ENCODE measurements at regions not wholly inside any gene's neighbourhood (a gene's known extent, or its start where the extent isn't known, plus 50 kb on each side); places are given as distances from the start of the nearest gene placed in this dataset.

- TF ChIP-seq, protein P1, sequence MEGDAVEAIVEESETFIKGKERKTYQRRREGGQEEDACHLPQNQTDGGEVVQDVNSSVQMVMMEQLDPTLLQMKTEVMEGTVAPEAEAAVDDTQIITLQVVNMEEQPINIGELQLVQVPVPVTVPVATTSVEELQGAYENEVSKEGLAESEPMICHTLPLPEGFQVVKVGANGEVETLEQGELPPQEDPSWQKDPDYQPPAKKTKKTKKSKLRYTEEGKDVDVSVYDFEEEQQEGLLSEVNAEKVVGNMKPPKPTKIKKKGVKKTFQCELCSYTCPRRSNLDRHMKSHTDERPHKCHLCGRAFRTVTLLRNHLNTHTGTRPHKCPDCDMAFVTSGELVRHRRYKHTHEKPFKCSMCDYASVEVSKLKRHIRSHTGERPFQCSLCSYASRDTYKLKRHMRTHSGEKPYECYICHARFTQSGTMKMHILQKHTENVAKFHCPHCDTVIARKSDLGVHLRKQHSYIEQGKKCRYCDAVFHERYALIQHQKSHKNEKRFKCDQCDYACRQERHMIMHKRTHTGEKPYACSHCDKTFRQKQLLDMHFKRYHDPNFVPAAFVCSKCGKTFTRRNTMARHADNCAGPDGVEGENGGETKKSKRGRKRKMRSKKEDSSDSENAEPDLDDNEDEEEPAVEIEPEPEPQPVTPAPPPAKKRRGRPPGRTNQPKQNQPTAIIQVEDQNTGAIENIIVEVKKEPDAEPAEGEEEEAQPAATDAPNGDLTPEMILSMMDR (IDR thresholded peaks at IDR 0.05; ENCODE audit: control extremely low read depth, extremely low read depth, low read depth, missing control alignments) = no peak
- DNase-seq (ENCODE audit: extremely low spot score) = no peak
- ChIA-PET POLR2A (no interaction called here), CTCF (interaction anchor here (2.1 kb wide), 1 partner anchor 10 kb away, joined by 6 read pairs; no protein-coding TSS in a partner anchor)
These were observed 297.4 kb upstream of the NEBL start for GRCh38 chr10:21194510-21194993.

DNA sequence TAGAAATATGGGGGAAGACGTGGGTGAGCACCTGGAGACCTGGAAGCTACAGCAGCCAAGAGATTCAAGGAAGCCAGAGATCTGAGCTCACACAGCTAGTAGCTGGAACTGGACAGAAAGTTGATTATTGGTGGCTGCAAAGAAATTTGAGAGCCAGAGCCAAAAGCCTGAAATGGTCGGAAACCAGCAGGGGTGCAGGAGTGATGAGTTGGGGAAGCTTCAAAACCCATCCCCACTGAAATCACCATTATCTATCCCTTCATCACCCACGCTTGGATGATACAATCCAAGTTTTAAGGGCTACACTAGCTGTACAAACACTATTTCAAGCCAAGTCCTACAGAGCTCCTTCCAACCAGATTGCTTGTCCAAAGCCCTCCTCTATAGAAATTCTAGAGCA is 296.1 kb upstream of the NEBL start:
- TF ChIP-seq, protein P1 (IDR thresholded peaks at IDR 0.05; ENCODE audit: control extremely low read depth, extremely low read depth, low read depth, missing control alignments) = no peak
- ChIA-PET CTCF (interaction anchor here (0.7 to 2.1 kb wide), 2 partner anchors 11 to 40 kb away, joined by 3 to 6 read pairs; no protein-coding TSS in a partner anchor), POLR2A (no interaction called here)
- DNase-seq (ENCODE audit: extremely low spot score) = no peak

DNA sequence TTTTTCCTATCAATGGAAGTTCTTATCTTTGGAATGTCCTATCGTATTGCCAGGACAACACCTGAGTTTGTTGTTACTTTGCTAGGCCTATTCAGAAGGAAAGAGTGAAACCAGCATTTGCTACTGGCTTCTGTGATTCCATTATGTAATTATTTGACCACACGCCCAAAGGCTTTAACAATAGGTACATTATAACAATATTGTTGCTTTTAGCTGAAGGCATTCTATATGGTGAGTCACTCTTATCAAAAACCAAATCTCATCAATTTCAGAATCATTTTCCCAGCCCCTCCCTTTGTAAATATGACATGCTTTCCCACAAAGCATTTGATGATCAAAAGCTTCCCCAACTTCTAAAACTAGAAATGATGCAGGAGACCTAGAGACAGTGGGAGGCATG is 294.4 kb upstream of the NEBL start:
- TF ChIP-seq, protein P1 (IDR thresholded peaks at IDR 0.05; ENCODE audit: control extremely low read depth, extremely low read depth, low read depth, missing control alignments) = no peak
- ChIA-PET CTCF (no interaction called here), POLR2A (no interaction called here)
- no peak for DNase-seq (ENCODE audit: extremely low spot score)

GRCh38 chr10:21184984-21185383 is 287.9 kb upstream of the NEBL start:
- no peak for DNase-seq (ENCODE audit: extremely low spot score)
- ChIA-PET CTCF (interaction anchor here (1.7 kb wide), 1 partner anchor 15 kb away, joined by 3 read pairs; no protein-coding TSS in a partner anchor), POLR2A (no interaction called here)
- TF ChIP-seq, protein P1 (IDR thresholded peaks at IDR 0.05; ENCODE audit: control extremely low read depth, extremely low read depth, low read depth, missing control alignments) = no peak

DNA sequence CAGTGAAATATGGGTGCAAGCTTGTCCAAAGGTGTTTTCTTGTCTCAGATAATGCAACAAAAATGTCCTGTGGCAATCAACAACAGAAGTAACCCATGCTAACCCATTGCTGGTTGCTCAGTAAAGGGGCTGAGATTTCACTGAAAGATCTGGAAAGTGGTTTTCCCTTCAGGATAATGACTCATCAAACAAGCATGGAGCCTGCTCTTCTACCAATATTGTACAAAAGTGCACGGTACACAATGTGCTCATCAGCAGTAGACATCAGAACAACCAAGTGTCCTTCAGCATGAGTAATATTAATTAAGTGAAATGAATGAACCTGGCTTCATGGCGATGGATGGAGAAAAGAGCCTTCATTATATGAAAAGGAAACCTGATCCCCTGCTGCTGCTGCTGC is 287.1 kb upstream of the NEBL start:
- no peak for DNase-seq (ENCODE audit: extremely low spot score)
- TF ChIP-seq, protein P1 (IDR thresholded peaks at IDR 0.05; ENCODE audit: control extremely low read depth, extremely low read depth, low read depth, missing control alignments) = no peak
- ChIA-PET CTCF (no interaction called here), POLR2A (no interaction called here)

DNA sequence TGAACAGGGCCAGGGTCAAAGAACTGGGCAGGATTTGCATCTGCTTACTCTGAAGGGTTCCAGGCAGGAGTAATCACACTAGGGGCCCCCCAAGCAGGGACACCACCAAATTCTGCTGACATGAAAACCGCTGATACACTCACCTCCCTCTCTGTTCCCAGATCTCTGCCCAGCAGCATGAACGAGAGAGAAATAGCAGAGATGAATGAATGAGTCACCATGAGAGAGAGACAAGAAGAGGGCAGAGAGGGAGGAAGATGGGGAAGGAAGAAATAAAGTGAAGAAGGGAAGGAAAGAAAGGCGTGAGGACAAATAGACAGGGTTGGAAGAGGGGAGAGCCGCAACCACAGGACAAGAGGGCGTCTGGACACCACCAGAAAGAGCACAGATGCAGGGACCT is 285.9 kb upstream of the NEBL start:
- TF ChIP-seq, protein P1 (IDR thresholded peaks at IDR 0.05; ENCODE audit: control extremely low read depth, extremely low read depth, low read depth, missing control alignments) = no peak
- DNase-seq (ENCODE audit: extremely low spot score) = no peak
- ChIA-PET POLR2A (no interaction called here), CTCF (no interaction called here)

Measured in GM10248 (cell line).